IMR-90 (cell line): ENCODE measurements at regions not wholly inside any gene's neighbourhood (a gene's known extent, or its start where the extent isn't known, plus 50 kb on each side); places are given as distances from the start of the nearest gene placed in this dataset.

Experiments used
- BHLHE40 ChIP-seq: fragments of 150-350 bp; IDR thresholded peaks from 2 replicates; pipeline ENCODE4 v1.6.1; 2016; ENCODE audit warnings: mild to moderate bottlenecking, low read depth, low read length
- CEBPB ChIP-seq: IDR thresholded peaks from 2 replicates; pipeline ENCODE4 v1.6.1; 2012; ENCODE audit warnings: low read depth, low read length, improper control_type of control experiment
- CHD1 ChIP-seq: IDR thresholded peaks from 2 replicates; pipeline ENCODE4 v1.6.1; 2012; ENCODE audit warnings: low read depth, low read length, improper control_type of control experiment
- CTCF ChIP-seq: conservative IDR thresholded peaks from 2 replicates; pipeline ENCODE4 v1.5.1; 2012; ENCODE audit warnings: mild to moderate bottlenecking, low read depth, low read length, improper control_type of control experiment
- FOS ChIP-seq: fragments of 150-350 bp; IDR thresholded peaks from 2 replicates; pipeline ENCODE4 v1.6.1; 2016; ENCODE audit warnings: low read depth, low read length
- MAFK ChIP-seq: IDR thresholded peaks from 2 replicates; pipeline ENCODE4 v1.6.1; 2012; ENCODE audit warnings: low read depth, low read length, improper control_type of control experiment
- MAZ ChIP-seq: IDR thresholded peaks from 2 replicates; pipeline ENCODE4 v1.6.1; 2012; ENCODE audit warnings: low read depth, mild to moderate bottlenecking, low read length, improper control_type of control experiment, moderate library complexity, borderline replicate concordance
- MXI1 ChIP-seq: IDR thresholded peaks from 2 replicates; pipeline ENCODE4 v1.6.1; 2012; ENCODE audit warnings: low read depth, mild to moderate bottlenecking, low read length, moderate library complexity, borderline replicate concordance
- POLR2A ChIP-seq: IDR thresholded peaks from 2 replicates; pipeline ENCODE4 v1.6.1; 2012; ENCODE audit warnings: mild to moderate bottlenecking, low read depth, low read length
- RAD21 ChIP-seq: IDR thresholded peaks from 2 replicates; pipeline ENCODE4 v1.6.1; 2012; ENCODE audit warnings: low read length, improper control_type of control experiment
- RCOR1 ChIP-seq: IDR thresholded peaks from 2 replicates; pipeline ENCODE4 v1.6.1; 2012; ENCODE audit warnings: mild to moderate bottlenecking, low read length, improper control_type of control experiment; ENCODE audit not compliant: insufficient replicate concordance
- SMC3 ChIP-seq: fragments of 150-350 bp; IDR thresholded peaks from 2 replicates; pipeline ENCODE4 v1.6.1; 2016; ENCODE audit warnings: low read depth, mild to moderate bottlenecking, antibody characterized with exemption, low read length, moderate library complexity
- TF ChIP-seq, protein P1 (sequence below): fragments of 150-350 bp; IDR thresholded peaks from 2 replicates; pipeline ENCODE4 v1.6.1; 2017; ENCODE audit warnings: mild to moderate bottlenecking, antibody characterized with exemption, low read length, low read depth

GRCh38 chr3:124352149-124352539 lies 360.2 kb upstream of the ROPN1 start:
- TF ChIP-seq CTCF (no peak), MXI1 (no peak), SMC3 (no peak), CEBPB (no peak), MAZ (no peak), RCOR1 (no peak), CHD1 (no peak), POLR2A (no peak), MAFK (no peak), RAD21 (no peak), BHLHE40 (no peak), FOS (no peak)
- TF ChIP-seq, protein P1, sequence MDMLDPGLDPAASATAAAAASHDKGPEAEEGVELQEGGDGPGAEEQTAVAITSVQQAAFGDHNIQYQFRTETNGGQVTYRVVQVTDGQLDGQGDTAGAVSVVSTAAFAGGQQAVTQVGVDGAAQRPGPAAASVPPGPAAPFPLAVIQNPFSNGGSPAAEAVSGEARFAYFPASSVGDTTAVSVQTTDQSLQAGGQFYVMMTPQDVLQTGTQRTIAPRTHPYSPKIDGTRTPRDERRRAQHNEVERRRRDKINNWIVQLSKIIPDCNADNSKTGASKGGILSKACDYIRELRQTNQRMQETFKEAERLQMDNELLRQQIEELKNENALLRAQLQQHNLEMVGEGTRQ: no peak
